HG02642 (cell line): ENCODE measurements at regions not wholly inside any gene's neighbourhood (a gene's known extent, or its start where the extent isn't known, plus 50 kb on each side); places are given as distances from the start of the nearest gene placed in this dataset.

Experiments used
- ATAC-seq: cut with Tn5 transposase; IDR thresholded peaks from one replicate; pipeline ENCODE4 v1.9.1; 2021; ENCODE audit warnings: mild to moderate bottlenecking; ENCODE audit not compliant: unreplicated experiment, poor library complexity

DNA sequence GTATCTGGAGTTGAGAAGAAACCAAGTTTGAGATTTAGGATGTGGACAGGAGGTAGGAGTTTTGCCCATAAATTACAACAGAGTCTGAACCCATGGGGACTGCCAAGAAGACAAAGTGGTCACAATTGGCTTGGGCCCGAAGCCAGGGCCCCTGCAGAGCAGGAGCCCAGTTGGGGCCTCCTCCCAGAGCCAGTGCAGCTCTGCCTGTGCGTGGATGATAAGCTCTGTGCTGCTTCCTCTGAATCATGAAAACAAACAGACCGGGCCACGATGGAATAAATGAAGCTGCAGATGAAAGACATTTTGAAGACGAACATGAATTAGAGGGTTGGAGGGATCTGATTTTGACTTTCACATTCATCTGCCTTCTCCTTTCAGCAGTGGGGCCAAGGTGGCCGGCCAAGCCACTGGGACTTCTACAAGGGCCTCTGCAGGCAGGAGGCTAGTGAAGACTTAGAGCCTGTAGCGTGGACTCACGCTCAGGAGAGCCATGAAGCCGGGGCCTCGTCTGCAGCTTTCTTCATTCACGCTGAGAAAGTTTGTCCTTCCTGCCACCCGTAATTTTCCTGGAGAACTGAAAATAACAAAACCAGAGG is 156.8 kb upstream of the LYZL1 start:
- no peak for ATAC-seq

DNA sequence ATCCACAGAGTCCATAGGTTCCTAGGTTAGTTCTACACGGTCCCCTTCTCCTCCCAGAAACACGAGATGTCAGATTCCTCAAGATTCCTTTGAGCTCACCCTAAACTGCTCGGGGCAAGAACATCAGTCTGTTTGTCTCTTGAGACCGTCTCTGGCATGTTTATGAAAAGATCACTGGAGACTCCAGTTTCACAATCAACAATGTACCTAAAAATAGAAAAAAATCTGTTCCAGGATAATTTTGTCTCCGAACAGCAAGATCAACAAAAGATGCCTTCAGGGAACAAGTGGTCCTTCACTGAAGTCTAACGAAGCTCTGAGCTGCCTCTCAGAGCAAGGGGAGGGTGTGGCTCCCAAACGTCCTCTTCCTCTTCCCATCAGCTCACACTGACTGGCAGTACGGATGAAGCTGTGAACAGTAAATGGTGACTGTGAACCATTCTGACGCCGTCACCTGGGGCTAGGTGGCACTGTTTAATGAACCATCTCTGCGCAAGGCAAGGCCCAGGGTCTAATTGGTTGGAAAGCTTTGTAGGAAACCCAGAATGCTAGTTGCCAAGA is 156.2 kb upstream of the LYZL1 start:
- no peak for ATAC-seq

- ATAC-seq, result no peak
These were observed 153.5 kb upstream of the LYZL1 start for GRCh38 chr10:29135337-29135736.

- no peak for ATAC-seq
These were observed 152.5 kb upstream of the LYZL1 start for GRCh38 chr10:29136411-29136810.

DNA sequence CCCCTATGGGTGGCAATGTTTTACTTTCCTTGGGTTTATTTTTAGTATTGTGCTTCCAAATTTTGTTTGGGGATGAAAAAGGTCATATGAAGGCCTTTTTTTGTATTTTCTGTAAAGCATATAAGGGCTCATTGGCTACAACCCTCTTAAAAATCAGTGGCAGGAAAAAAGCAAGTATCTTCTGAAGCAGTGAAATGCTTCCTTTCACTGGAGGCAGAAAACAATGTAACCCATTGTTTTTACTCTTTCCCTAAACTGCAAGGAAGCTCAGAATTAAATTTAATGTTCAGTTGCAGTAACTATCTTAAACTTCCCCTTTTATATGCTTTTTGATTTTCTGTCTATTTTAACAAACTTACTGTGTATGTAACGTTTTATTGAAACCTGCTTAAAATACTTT is 148.7 kb upstream of the LYZL1 start:
- ATAC-seq, result no peak

DNA sequence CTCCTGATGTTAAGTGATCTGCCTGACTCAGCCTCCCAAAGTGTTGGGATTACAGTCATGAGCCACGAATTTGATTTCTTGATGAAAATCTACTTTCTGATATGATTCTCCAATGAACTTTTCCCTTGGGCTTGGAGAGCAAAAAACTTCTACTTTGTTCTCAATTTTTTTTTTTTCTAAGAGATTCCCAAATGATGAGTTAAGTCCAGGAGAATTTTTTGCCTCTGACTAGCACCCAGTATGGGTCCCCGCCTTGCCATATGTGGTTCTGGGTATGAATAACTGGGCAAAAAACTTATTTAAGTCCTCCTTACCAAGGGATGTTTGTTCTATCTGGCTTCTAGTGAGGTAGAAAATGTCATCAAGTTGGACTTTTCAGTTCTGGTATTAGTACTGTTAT is 147.9 kb upstream of the LYZL1 start:
- no peak for ATAC-seq

- ATAC-seq, result no peak
These were observed 147.1 kb upstream of the LYZL1 start for GRCh38 chr10:29141761-29142160.

DNA sequence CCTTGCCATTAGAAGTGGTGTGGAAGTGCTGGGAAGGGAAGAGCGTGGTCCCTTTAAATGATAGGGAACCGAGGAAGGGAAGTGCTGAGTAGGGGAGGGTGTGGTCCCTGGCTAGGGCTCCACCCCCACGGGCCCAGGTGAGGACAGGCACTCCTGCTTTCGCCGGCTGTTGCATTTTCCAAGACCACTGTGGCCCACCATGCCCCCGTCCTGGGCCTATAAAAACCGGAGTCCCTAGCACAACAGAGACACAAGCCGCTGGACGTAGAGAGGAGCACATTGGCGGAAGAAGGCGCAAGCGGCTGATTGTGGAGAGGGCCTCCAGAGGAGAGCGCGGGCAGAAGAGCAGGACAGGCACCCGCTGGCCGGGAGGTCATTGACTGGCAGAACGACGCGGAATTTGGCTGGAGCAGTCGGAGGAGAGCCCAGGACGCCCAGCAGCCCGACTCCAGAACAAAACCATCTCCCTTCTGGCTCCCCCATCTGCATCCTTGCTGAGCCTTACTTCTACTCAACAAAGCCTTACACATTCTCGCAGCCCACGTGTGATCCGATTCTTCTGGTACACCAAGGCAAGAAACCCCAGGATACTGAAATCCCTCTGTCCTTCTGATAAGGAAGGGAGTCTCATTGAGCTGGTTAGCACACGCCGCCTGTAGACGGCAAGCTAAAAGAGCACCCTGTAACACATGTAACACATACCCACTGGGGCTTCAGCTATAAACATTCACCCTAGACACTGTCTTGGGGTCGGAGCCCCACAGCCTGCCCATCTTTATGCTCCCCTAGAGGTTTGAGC is 146.2 kb upstream of the LYZL1 start:
- no peak for ATAC-seq

GRCh38 chr10:29144126-29144525 is 144.7 kb upstream of the LYZL1 start:
- no peak for ATAC-seq

DNA sequence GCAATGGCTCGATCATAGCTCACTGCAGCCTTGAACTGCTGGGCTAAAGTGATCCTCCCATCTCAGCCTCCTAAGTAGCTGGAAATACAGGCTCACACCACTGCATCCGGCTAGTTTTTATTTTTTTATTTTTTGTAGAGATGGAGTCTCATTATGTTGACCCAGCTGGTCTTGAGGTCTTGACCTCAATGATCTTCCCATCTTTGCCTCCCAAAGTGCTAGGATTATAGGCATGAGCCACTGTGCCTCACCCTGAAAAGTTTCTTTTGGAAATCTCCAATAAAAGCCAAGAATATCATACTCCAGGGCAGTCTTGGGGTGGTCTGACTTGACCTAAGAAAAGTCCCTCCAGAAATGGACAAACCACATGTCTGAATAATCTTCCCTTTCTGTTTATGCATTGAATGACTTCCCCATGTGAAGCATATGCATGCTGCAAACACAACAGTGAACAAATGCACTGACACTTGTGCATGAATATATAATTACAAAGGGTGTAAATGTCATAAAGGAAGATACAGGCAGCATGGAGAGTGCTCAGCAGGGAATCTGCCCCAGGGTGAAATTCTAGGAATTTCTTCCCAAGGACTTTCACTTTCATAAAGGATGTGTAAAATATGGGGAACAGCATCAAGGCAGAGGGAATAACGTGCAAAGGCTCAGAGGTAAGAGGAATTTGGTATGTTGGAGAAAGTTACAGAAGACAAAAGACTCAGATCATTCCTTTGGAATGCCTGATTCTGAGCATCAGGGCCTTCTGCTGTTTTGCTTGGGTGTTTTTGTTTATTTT is 142.4 kb upstream of the LYZL1 start:
- no peak for ATAC-seq

GRCh38 chr10:29150010-29150409 is 138.9 kb upstream of the LYZL1 start:
- ATAC-seq, result no peak

GRCh38 chr10:29151005-29151404 is 137.9 kb upstream of the LYZL1 start:
- ATAC-seq, result no peak

- ATAC-seq, result no peak
These were observed 131.5 kb upstream of the LYZL1 start for GRCh38 chr10:29157321-29157720.

GRCh38 chr10:29158066-29158465 is 130.8 kb upstream of the LYZL1 start:
- no peak for ATAC-seq

- ATAC-seq, result no peak
These were observed 128.7 kb upstream of the LYZL1 start for GRCh38 chr10:29160150-29160617.

DNA sequence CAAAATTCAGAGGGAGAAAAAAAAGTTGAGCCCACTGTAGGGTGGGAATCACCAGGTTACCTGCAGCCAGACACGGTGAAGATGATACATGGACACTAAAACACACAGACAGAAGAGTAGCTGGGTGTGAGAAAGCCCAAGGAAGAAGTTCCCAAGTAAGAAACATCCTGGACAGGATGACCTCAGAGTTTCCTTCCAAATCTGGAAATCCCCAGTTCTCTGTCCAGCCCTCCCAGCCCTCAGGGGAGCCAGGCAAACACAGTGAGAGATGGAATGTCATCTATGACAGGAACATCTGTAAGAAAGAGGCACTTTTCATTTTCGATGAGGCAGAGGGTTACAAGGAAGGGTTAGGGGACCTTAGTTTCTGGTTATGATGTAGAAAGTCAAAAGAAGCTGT is 125.1 kb upstream of the LYZL1 start:
- ATAC-seq, result no peak

- ATAC-seq, result no peak
These were observed 122.2 kb upstream of the LYZL1 start for GRCh38 chr10:29166713-29167112.

GRCh38 chr10:29169021-29169420 is 119.8 kb upstream of the LYZL1 start:
- no peak for ATAC-seq

DNA sequence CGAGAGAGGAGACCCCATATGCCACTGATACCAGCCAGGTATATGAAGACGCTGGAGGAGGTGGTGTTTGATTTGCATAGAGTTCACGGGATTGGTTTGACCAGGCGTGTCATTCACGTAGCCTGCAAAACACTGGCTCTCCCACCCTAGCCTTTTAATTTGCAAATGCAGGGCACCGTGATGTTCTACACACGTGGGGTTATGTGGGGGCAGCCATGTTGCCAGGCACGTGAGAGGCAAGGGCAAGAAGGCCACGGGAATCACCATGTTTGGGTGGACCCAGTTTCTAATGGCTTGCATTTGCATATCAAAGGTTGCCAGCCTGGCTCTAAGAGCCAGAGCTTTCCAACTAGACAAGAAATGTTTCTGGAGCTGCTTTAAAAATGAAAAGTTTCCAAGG is 117.2 kb upstream of the LYZL1 start:
- no peak for ATAC-seq

- no peak for ATAC-seq
These were observed 114.5 kb upstream of the LYZL1 start for GRCh38 chr10:29174389-29174788.
